ENCODE measurements at regions not wholly inside any gene's neighbourhood (a gene's known extent, or its start where the extent isn't known, plus 50 kb on each side); places are given as distances from the start of the nearest gene placed in this dataset.

DNA sequence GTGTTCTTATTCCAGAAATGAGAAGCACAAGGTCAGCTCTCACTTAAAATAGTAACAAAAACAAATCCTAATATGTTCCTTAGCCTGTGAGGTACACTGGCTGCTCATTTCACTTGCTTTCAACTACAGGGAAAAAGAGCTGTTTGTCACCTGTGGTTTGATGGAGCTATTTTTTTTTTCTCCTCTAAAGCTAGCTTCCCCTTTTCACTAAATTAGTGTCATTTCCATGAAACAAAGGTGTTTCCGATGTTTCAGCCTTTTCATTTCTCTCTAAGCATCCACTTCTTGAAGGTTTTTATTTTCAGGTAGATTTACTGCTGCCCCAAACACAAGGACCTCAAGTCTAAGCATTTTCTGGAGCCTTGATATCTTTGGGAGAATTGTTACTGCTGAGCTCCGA is 148.6 kb downstream of the RBMX2 start:
- TF ChIP-seq, protein P1, sequence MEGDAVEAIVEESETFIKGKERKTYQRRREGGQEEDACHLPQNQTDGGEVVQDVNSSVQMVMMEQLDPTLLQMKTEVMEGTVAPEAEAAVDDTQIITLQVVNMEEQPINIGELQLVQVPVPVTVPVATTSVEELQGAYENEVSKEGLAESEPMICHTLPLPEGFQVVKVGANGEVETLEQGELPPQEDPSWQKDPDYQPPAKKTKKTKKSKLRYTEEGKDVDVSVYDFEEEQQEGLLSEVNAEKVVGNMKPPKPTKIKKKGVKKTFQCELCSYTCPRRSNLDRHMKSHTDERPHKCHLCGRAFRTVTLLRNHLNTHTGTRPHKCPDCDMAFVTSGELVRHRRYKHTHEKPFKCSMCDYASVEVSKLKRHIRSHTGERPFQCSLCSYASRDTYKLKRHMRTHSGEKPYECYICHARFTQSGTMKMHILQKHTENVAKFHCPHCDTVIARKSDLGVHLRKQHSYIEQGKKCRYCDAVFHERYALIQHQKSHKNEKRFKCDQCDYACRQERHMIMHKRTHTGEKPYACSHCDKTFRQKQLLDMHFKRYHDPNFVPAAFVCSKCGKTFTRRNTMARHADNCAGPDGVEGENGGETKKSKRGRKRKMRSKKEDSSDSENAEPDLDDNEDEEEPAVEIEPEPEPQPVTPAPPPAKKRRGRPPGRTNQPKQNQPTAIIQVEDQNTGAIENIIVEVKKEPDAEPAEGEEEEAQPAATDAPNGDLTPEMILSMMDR (IDR thresholded peaks at IDR 0.05): no peak
- TF ChIP-seq POLR2A (IDR thresholded peaks at IDR 0.05): no peak
